ENCODE measurements at regions not wholly inside any gene's neighbourhood (a gene's known extent, or its start where the extent isn't known, plus 50 kb on each side); places are given as distances from the start of the nearest gene placed in this dataset.

GRCh38 chr2:144048631-144049060 lies 471.3 kb downstream of the ZEB2 start:
- TF ChIP-seq POLR2A (IDR thresholded peaks at IDR 0.05) (no peak), CTCF (IDR thresholded peaks at IDR 0.05) (no peak)
